Panc1 (cell line): ENCODE measurements at regions not wholly inside any gene's neighbourhood (a gene's known extent, or its start where the extent isn't known, plus 50 kb on each side); places are given as distances from the start of the nearest gene placed in this dataset.
A peak's percentile ranks its signal among the peaks of the same experiment; 100 is the strongest.

Source experiments
- ATAC-seq: fragments of 200-7000 bp; cut with Tn5 transposase; 2 replicates; pipeline ENCODE4 v1.9.1; 2020; ENCODE audit warnings: mild to moderate bottlenecking, moderate library complexity
- BruUV-seq: library from RNA; stranded (reverse); fragments of 400-500 nt; replicated peaks from 2 replicates; lab custom pipeline; 2021; lab: Mats Ljungman, UMichigan
- CTCF ChIA-PET: fragments of 300-600 bp; sonication (Branson Sonifier 250); formaldehyde crosslinking; loops from one replicate; lab custom pipeline; 2022; ENCODE audit warnings: antibody characterized with exemption; lab: Charles Lee
- POLR2A ChIA-PET: fragments of 300-600 bp; sonication (Branson Sonifier 250); formaldehyde crosslinking; loops from one replicate; lab custom pipeline; 2022; ENCODE audit warnings: antibody characterized with exemption; lab: Charles Lee
- DNase-seq: peaks from one replicate; pipeline ENCODE4 v3.0.0-alpha.2; 2010; ENCODE audit warnings: low read depth, low spot score
- H3K27ac ChIP-seq: 2 replicates; pipeline ENCODE4 v1.5.1; 2011; ENCODE audit warnings: mild to moderate bottlenecking, low read length, inconsistent platforms
- H3K27me3 ChIP-seq: fragments of 200-500 bp; sonication (Bioruptor generic); 2 replicates; pipeline ENCODE4 v1.6.0; 2014; ENCODE audit warnings: low read length, inconsistent platforms; ENCODE audit not compliant: control insufficient read depth, insufficient read depth
- H3K36me3 ChIP-seq: fragments of 200-500 bp; sonication (Bioruptor generic); 2 replicates; pipeline ENCODE4 v1.5.1; 2014; ENCODE audit warnings: inconsistent platforms, mild to moderate bottlenecking, low read length, moderate library complexity; ENCODE audit not compliant: control insufficient read depth, insufficient read depth
- H3K4me1 ChIP-seq: 2 replicates; pipeline ENCODE4 v1.5.1; 2011; ENCODE audit warnings: inconsistent platforms, mild to moderate bottlenecking, low read length, moderate library complexity; ENCODE audit not compliant: control insufficient read depth, insufficient read depth
- H3K4me3 ChIP-seq, 2 experiments: 2 replicates each; pipeline ENCODE4 v1.5.1; 2011 to 2012; ENCODE audit warnings: low read depth in 2 of 2, low read length in 2 of 2, mild to moderate bottlenecking in 2 of 2, inconsistent platforms in 1 of 2, moderate library complexity in 1 of 2
- H3K9me3 ChIP-seq: fragments of 200-500 bp; sonication (Bioruptor generic); 2 replicates; pipeline ENCODE4 v1.5.1; 2014; ENCODE audit warnings: low read depth, mild to moderate bottlenecking, inconsistent platforms, low read length, moderate library complexity; ENCODE audit not compliant: control insufficient read depth, insufficient read depth
- POLR2AphosphoS5 ChIP-seq: IDR thresholded peaks from 2 replicates; pipeline ENCODE4 v1.6.1; 2012; ENCODE audit warnings: mild to moderate bottlenecking, low read depth, low read length, moderate library complexity
- SIN3A ChIP-seq: IDR thresholded peaks from 2 replicates; pipeline ENCODE4 v1.6.1; 2012; ENCODE audit warnings: low read depth, mild to moderate bottlenecking, low read length, moderate library complexity, borderline replicate concordance; ENCODE audit not compliant: insufficient read depth
- TCF7L2 ChIP-seq: IDR thresholded peaks from 2 replicates; pipeline ENCODE4 v1.6.1; 2011; ENCODE audit warnings: mild to moderate bottlenecking, low read depth, low read length, inconsistent platforms
- in situ Hi-C: cut with HindIII; loops from 2 replicates; pipeline ENCODE4 v1.10.0; 2016; ENCODE audit warnings: low sequenced_read_pairs, low pct_unique_long_range_greater_than_20kb
- intact Hi-C: fragments of 100-400 bp; cut with micrococcal nuclease; formaldehyde crosslinking; loops from one replicate; pipeline ENCODE4 v1.10.0; 2022; ENCODE audit not compliant: unreplicated experiment
- TF ChIP-seq, protein P1 (sequence below), 2 experiments: IDR thresholded peaks; 2 replicates each; pipeline ENCODE4 v1.6.1; 2011 to 2012; ENCODE audit warnings: low read depth in 2 of 2, control low read depth in 1 of 2, low read length in 1 of 2, mild to moderate bottlenecking in 1 of 2, moderate library complexity in 1 of 2; ENCODE audit not compliant: insufficient read depth in 1 of 2
- TF ChIP-seq, protein P2 (sequence below): fragments of 450-650 bp; IDR thresholded peaks from 2 replicates; pipeline ENCODE4 v1.5.1; 2017; ENCODE audit warnings: mild to moderate bottlenecking

DNA sequence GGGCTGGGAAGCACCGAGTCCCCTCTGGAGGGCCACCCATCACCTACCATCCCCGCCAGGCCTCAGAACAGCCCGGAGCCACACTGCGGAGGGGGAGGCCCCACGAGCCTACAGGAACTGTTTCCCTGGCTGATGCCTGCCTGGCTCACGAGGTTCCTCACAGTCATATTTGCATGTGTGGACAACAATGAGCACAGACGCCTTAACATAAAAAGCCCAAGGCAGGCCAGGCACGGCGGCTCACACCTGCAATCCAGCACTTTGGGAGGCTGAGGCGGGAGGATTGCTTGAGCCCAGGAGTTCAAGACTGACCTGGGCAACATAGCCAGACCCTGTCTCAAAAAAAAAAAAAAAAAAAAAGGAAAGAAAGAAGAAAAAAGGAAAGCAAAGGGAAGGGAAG, 125.9 kb downstream of the FAM53A start:
- in situ Hi-C loops, result no loop called here
- Histone ChIP-seq H3K36me3 (no peaks in the 10 kb centered on the region), H3K4me1 (peaks cover 4% of the 10 kb centered on the region; the same call in 1 of the 2 replicates), H3K27ac (0 out of 2 replicates have a peak overlapping the region, but pooled peaks have one; percentile 29), H3K9me3 (no peaks in the 10 kb centered on the region), H3K27me3 (no peaks in the 10 kb centered on the region), H3K4me3 (no peak overlapping the region)
- ChIA-PET POLR2A (no interaction called here), CTCF (no interaction called here)
- no peak for ATAC-seq
- no peak for DNase-seq
- BruUV-seq, result no TSS peak
- intact Hi-C loops, result no loop called here
- TF ChIP-seq, protein P1, sequence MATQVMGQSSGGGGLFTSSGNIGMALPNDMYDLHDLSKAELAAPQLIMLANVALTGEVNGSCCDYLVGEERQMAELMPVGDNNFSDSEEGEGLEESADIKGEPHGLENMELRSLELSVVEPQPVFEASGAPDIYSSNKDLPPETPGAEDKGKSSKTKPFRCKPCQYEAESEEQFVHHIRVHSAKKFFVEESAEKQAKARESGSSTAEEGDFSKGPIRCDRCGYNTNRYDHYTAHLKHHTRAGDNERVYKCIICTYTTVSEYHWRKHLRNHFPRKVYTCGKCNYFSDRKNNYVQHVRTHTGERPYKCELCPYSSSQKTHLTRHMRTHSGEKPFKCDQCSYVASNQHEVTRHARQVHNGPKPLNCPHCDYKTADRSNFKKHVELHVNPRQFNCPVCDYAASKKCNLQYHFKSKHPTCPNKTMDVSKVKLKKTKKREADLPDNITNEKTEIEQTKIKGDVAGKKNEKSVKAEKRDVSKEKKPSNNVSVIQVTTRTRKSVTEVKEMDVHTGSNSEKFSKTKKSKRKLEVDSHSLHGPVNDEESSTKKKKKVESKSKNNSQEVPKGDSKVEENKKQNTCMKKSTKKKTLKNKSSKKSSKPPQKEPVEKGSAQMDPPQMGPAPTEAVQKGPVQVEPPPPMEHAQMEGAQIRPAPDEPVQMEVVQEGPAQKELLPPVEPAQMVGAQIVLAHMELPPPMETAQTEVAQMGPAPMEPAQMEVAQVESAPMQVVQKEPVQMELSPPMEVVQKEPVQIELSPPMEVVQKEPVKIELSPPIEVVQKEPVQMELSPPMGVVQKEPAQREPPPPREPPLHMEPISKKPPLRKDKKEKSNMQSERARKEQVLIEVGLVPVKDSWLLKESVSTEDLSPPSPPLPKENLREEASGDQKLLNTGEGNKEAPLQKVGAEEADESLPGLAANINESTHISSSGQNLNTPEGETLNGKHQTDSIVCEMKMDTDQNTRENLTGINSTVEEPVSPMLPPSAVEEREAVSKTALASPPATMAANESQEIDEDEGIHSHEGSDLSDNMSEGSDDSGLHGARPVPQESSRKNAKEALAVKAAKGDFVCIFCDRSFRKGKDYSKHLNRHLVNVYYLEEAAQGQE (IDR thresholded peaks at IDR 0.05; ENCODE audit: insufficient read depth in 1 of 2, low read depth in 2 of 2, low read length in 1 of 2), result no peak
- TF ChIP-seq TCF7L2 (no peak), SIN3A (no peak), POLR2AphosphoS5 (no peak)
- TF ChIP-seq, protein P2, sequence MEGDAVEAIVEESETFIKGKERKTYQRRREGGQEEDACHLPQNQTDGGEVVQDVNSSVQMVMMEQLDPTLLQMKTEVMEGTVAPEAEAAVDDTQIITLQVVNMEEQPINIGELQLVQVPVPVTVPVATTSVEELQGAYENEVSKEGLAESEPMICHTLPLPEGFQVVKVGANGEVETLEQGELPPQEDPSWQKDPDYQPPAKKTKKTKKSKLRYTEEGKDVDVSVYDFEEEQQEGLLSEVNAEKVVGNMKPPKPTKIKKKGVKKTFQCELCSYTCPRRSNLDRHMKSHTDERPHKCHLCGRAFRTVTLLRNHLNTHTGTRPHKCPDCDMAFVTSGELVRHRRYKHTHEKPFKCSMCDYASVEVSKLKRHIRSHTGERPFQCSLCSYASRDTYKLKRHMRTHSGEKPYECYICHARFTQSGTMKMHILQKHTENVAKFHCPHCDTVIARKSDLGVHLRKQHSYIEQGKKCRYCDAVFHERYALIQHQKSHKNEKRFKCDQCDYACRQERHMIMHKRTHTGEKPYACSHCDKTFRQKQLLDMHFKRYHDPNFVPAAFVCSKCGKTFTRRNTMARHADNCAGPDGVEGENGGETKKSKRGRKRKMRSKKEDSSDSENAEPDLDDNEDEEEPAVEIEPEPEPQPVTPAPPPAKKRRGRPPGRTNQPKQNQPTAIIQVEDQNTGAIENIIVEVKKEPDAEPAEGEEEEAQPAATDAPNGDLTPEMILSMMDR, result no peak

DNA sequence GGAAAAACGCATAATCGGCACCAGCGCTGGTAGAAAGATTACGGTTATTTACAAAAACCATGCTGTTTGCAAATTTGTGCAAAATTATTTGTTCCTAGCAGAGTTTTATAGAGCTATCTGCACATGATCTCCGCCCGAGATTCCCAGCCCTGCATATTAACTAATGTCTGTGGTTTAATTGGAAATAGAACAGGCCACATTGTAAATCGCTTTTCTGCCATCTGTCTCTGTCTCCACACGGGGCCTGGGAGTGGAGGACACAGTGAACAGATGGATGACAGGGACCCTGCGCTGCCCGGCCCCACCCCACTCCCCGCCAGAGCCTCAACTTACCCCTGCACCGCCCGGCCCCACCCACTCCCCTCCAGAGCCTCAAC, 126.9 kb downstream of the FAM53A start:
- no peaks in the 10 kb centered on the region for H3K36me3 ChIP-seq
- no peak overlapping the region for H3K4me3 ChIP-seq
- no peaks in the 10 kb centered on the region for H3K9me3 ChIP-seq
- DNase-seq (no peak), ATAC-seq (no peak)
- peaks cover 4% of the 10 kb centered on the region; the same call in 1 of the 2 replicates for H3K4me1 ChIP-seq
- TF ChIP-seq POLR2AphosphoS5 (no peak), TCF7L2 (no peak), SIN3A (no peak)
- TF ChIP-seq, protein P1 (IDR thresholded peaks at IDR 0.05; ENCODE audit: insufficient read depth in 1 of 2, low read depth in 2 of 2, low read length in 1 of 2), result no peak
- TF ChIP-seq, protein P2, result no peak
- BruUV-seq, result no TSS peak
- no peaks in the 10 kb centered on the region for H3K27me3 ChIP-seq
- no peak overlapping the region for H3K27ac ChIP-seq
- CTCF ChIA-PET, result no interaction called here
- intact Hi-C loops (no loop called here), in situ Hi-C loops (no loop called here)
- POLR2A ChIA-PET, result no interaction called here
